GM18511 (cell line): ENCODE measurements at regions not wholly inside any gene's neighbourhood (a gene's known extent, or its start where the extent isn't known, plus 50 kb on each side); places are given as distances from the start of the nearest gene placed in this dataset.

Experiments used
- ATAC-seq: cut with Tn5 transposase; IDR thresholded peaks from one replicate; pipeline ENCODE4 v1.9.1; 2021; ENCODE audit warnings: mild to moderate bottlenecking, moderate library complexity; ENCODE audit not compliant: unreplicated experiment

DNA sequence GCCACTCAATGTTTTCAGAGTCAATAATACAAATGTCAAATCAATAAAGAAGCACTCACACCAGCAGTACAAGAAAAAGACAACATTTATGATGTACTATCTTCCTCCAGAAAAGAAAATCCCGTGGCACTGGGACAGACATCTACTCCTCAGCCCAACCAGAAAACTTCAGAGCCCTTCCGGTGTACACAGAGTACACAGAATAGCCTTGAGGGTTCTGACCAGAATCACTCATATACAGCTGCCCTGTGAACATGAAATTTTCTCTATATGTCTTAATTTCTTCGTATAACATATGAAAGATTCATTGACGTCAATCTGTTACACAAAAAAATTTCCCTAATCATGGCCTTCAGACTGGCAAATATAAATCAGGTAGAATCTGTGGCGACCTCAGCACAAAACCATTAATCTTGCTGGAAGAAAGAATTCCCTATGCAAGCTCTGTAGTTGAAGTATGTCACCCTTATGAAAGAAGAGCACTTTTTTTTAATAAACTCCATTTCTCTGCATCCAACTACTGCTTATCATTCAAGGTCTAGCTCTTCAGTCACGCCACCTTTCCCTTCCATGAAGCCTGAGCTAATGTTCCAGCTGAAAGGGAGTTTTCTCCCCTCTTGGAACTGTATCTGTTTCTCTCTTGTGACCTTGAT, 53.8 kb upstream of the PLAAT1 start:
- no peak for ATAC-seq

- peak; percentile 81 for ATAC-seq
These were observed 50.8 kb upstream of the PLAAT1 start for GRCh38 chr3:193190146-193190786.
